Neutrophil (primary cell): ENCODE measurements at regions not wholly inside any gene's neighbourhood (a gene's known extent, or its start where the extent isn't known, plus 50 kb on each side); places are given as distances from the start of the nearest gene placed in this dataset.

Experiments
- H3K27ac ChIP-seq: fragments of 200-600 bp; sonication (generic); 2 replicates; pipeline ENCODE4 v1.5.1; 2016; ENCODE audit warnings: mild to moderate bottlenecking, moderate library complexity
- H3K27me3 ChIP-seq: fragments of 200-600 bp; sonication (generic); 2 replicates; pipeline ENCODE4 v1.6.0; 2016; ENCODE audit warnings: mild to moderate bottlenecking
- H3K36me3 ChIP-seq: fragments of 200-600 bp; sonication (generic); 2 replicates; pipeline ENCODE4 v1.5.1; 2017
- H3K4me1 ChIP-seq, 2 experiments: fragments of 200-600 bp in 1 of 2; sonication (generic) in 1 of 2; 1 replicate in 1 of 2; 2 replicates in 1 of 2; pipeline versions ENCODE4 v1.5.1 to v1.6.1; 2013 to 2016; ENCODE audit warnings: low read depth in 1 of 2, low read length in 1 of 2, mild to moderate bottlenecking in 1 of 2, moderate library complexity in 1 of 2; ENCODE audit not compliant: control insufficient read depth in 1 of 2, insufficient read depth in 1 of 2
- H3K4me3 ChIP-seq, 2 experiments: fragments of 200-600 bp in 1 of 2; sonication (generic) in 1 of 2; 1 replicate in 1 of 2; 2 replicates in 1 of 2; pipeline ENCODE4 v1.5.1; 2013 to 2016; ENCODE audit warnings: low read depth in 1 of 2, low read length in 1 of 2, mild to moderate bottlenecking in 1 of 2, moderate library complexity in 1 of 2
- H3K9me3 ChIP-seq: fragments of 200-600 bp; sonication (generic); 2 replicates; pipeline ENCODE4 v1.5.1; 2016
- CTCF ChIP-seq: fragments of 200-600 bp; sonication (generic); IDR thresholded peaks from 2 replicates; pipeline ENCODE4 v1.5.1; 2016; ENCODE audit warnings: antibody characterized with exemption

GRCh38 chr5:99995407-99995806, 539.8 kb upstream of the FAM174A start:
- H3K27ac ChIP-seq, result no peak overlapping the region
- TF ChIP-seq CTCF, result no peak
- no peak overlapping the region for H3K4me3 ChIP-seq
- H3K9me3 ChIP-seq, result no peaks in the 10 kb centered on the region
- no peaks in the 10 kb centered on the region for H3K36me3 ChIP-seq
- no peaks in the 10 kb centered on the region for H3K27me3 ChIP-seq
- no peaks in the 10 kb centered on the region for H3K4me1 ChIP-seq

DNA sequence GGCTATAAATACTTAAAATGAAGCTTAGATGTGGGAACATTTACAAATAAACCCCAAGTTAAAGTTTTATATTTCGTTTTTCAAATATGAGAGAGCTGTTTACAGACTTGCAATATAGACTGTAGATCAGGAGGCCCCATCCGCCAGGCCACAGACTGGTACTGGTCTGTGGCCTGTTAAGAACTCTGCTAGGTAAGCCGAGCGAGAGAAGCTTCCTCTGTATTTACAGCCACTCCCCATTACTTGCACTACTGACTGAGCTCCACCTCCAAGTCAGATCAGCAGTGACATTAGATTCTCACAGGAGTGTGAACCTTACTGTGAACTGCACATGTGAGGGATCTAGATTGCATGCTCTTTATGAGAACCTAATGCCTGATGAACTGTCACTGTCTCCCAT, 561.4 kb upstream of the FAM174A start:
- Histone ChIP-seq H3K27ac (no peak overlapping the region), H3K36me3 (no peaks in the 10 kb centered on the region), H3K9me3 (no peaks in the 10 kb centered on the region), H3K4me1 (no peaks in the 10 kb centered on the region), H3K4me3 (no peak overlapping the region), H3K27me3 (no peaks in the 10 kb centered on the region)
- no peak for TF ChIP-seq CTCF

DNA sequence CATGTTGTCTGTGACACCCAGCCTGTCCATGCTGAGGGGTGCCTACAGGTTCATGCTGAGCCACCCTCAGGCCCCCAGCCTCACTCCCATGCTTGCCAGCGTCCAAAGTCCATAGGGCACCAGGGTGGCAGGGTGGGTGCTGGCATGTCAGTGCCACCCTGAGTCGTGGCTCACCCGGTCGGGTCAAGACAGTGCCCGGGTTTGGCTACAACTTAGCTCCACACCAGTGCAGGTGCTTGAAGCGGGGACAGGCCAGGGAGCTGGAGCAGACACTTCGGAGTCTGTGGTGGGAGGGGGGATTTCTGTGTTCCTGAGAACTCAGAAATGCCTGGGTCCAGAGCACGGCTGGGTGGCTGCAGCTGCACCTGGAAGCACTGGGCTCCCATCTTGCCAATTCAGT, 579.2 kb upstream of the FAM174A start:
- Histone ChIP-seq H3K27me3 (no peaks in the 10 kb centered on the region), H3K4me1 (no peaks in the 10 kb centered on the region), H3K27ac (no peak overlapping the region), H3K36me3 (no peaks in the 10 kb centered on the region), H3K9me3 (no peaks in the 10 kb centered on the region), H3K4me3 (no peak overlapping the region)
- TF ChIP-seq CTCF, result no peak

DNA sequence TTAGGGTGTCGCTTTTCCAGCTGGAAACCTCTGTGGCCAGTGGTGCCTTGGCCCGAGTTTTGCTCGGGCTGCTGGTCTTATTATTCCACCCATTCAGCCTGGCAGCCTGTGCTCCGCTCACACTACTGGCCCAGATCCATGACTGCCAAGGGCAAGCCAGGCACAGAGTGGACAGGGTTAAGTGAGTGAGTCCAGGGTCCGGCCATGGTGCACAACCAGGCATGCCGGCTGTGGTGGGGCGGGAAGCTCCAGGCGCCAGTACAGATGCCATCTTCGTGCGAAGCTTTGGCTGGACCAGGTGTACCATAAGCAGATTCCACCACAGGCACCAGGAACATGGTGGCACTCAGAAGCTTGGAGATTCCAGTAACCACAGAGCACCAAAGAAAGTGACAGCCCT, 580.2 kb upstream of the FAM174A start:
- no peaks in the 10 kb centered on the region for H3K36me3 ChIP-seq
- no peaks in the 10 kb centered on the region for H3K4me1 ChIP-seq
- H3K27me3 ChIP-seq, result no peaks in the 10 kb centered on the region
- no peak overlapping the region for H3K4me3 ChIP-seq
- no peaks in the 10 kb centered on the region for H3K9me3 ChIP-seq
- no peak overlapping the region for H3K27ac ChIP-seq
- no peak for TF ChIP-seq CTCF

DNA sequence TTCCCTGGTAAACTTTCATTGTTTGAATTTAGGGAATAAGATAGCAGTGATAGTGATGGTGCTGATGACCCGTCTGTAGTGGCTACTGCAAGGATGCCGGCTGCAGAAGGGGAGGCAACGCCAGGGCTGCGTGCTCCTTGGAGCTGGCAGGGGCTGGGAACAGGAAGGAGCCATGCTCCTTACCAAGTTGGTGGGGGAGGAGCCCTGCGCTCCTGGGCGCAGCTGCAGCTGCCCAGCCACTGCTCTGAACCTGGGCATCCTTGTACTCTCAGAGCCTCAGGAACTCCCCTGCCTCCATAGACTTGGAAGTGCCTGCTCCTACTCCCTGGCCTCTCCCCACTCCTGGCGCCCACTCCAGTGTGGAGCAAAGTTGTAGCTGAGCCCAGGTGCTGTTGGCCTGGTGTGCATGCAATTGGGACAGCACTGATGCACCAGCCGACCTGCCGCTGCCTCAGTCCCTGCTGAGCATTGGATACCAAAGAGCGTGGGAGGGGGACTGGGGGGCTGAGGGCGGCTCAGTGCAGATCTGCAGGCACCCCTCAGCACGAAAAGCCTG, 585.1 kb upstream of the FAM174A start:
- Histone ChIP-seq H3K9me3 (no peaks in the 10 kb centered on the region), H3K4me1 (no peaks in the 10 kb centered on the region), H3K27ac (no peak overlapping the region), H3K36me3 (no peaks in the 10 kb centered on the region), H3K4me3 (no peak overlapping the region), H3K27me3 (no peaks in the 10 kb centered on the region)
- TF ChIP-seq CTCF, result no peak

GRCh38 chr5:99949361-99949760, 585.8 kb upstream of the FAM174A start:
- no peak for TF ChIP-seq CTCF
- Histone ChIP-seq H3K36me3 (no peaks in the 10 kb centered on the region), H3K4me3 (no peak overlapping the region), H3K27ac (no peak overlapping the region), H3K9me3 (no peaks in the 10 kb centered on the region), H3K27me3 (no peaks in the 10 kb centered on the region), H3K4me1 (no peaks in the 10 kb centered on the region)
